GM23338 (cell line): ENCODE measurements at regions not wholly inside any gene's neighbourhood (a gene's known extent, or its start where the extent isn't known, plus 50 kb on each side); places are given as distances from the start of the nearest gene placed in this dataset.

Experiments
- ATAC-seq: fragments of 200-7000 bp; cut with Tn5 transposase; 3 replicates; pipeline ENCODE4 v1.9.1; 2020
- DNase-seq: peaks from one replicate; pipeline ENCODE4 v3.0.0-alpha.2; 2015; ENCODE audit warnings: low spot score
- H2AFZ ChIP-seq: fragments of 200-600 bp; sonication (generic); 2 replicates; pipeline ENCODE4 v1.8.0; 2016; ENCODE audit warnings: antibody characterized with exemption, mild to moderate bottlenecking, moderate library complexity
- H3F3A ChIP-seq: fragments of 200-600 bp; sonication (generic); replicated peaks from 2 replicates; pipeline ENCODE4 v1.8.0; 2017; ENCODE audit warnings: antibody characterized with exemption, mixed run types, low read depth
- H3K27ac ChIP-seq: fragments of 200-600 bp; sonication (generic); 2 replicates; pipeline ENCODE4 v1.6.1; 2016; ENCODE audit warnings: low read depth
- H3K27me3 ChIP-seq: fragments of 200-600 bp; sonication (generic); 2 replicates; pipeline ENCODE4 v1.8.0; 2016; ENCODE audit warnings: mild to moderate bottlenecking, mixed run types, moderate library complexity; ENCODE audit not compliant: insufficient read depth
- H3K36me3 ChIP-seq: fragments of 200-600 bp; sonication (generic); 2 replicates; pipeline ENCODE4 v1.8.0; 2016; ENCODE audit warnings: mild to moderate bottlenecking; ENCODE audit not compliant: insufficient read depth
- H3K4me1 ChIP-seq: fragments of 200-600 bp; sonication (generic); 2 replicates; pipeline ENCODE4 v1.8.0; 2016; ENCODE audit warnings: mild to moderate bottlenecking, moderate library complexity; ENCODE audit not compliant: insufficient read depth
- H3K4me2 ChIP-seq: fragments of 200-600 bp; sonication (generic); 2 replicates; pipeline ENCODE4 v1.7.1; 2017; ENCODE audit warnings: mixed run types
- H3K4me3 ChIP-seq: fragments of 200-600 bp; sonication (generic); 2 replicates; pipeline ENCODE4 v1.6.1; 2016; ENCODE audit warnings: mixed run types
- H3K79me2 ChIP-seq: fragments of 200-600 bp; sonication (generic); replicated peaks from 2 replicates; pipeline ENCODE4 v1.8.0; 2017; ENCODE audit warnings: mild to moderate bottlenecking; ENCODE audit not compliant: insufficient read depth
- H3K9me2 ChIP-seq: fragments of 200-600 bp; sonication (generic); 2 replicates; pipeline ENCODE4 v1.8.0; 2017; ENCODE audit not compliant: insufficient read depth
- H4K20me1 ChIP-seq: fragments of 200-600 bp; sonication (generic); replicated peaks from 2 replicates; pipeline ENCODE4 v1.8.0; 2017; ENCODE audit warnings: mild to moderate bottlenecking; ENCODE audit not compliant: insufficient read depth
- H3K27ac Mint-ChIP-seq: 2 replicates; pipeline ENCODE4 v1.8.0; 2020; ENCODE audit warnings: inconsistent platforms, mild to moderate bottlenecking, moderate library complexity, mixed read lengths
- H3K27me3 Mint-ChIP-seq: 3 replicates; pipeline ENCODE4 v1.8.0; 2022; ENCODE audit warnings: low read depth, mild to moderate bottlenecking, moderate library complexity, mixed read lengths, inconsistent platforms; ENCODE audit not compliant: insufficient read depth, poor library complexity
- H3K36me3 Mint-ChIP-seq: 3 replicates; pipeline ENCODE4 v1.8.0; 2021; ENCODE audit warnings: low read depth, mild to moderate bottlenecking, inconsistent platforms, moderate library complexity, mixed read lengths
- H3K4me1 Mint-ChIP-seq: 3 replicates; pipeline ENCODE4 v1.8.0; 2020; ENCODE audit warnings: mild to moderate bottlenecking, inconsistent platforms, mixed read lengths
- H3K4me3 Mint-ChIP-seq: 3 replicates; pipeline ENCODE4 v1.8.0; 2021; ENCODE audit warnings: moderate library complexity, mild to moderate bottlenecking, inconsistent platforms, mixed read lengths
- H3K9me3 Mint-ChIP-seq: 3 replicates; pipeline ENCODE4 v1.8.0; 2020; ENCODE audit warnings: moderate library complexity, mild to moderate bottlenecking, inconsistent platforms, mixed read lengths
- CREB1 ChIP-seq: fragments of 250-450 bp; sonication (Bioruptor Pico); IDR thresholded peaks from 2 replicates; pipeline ENCODE4 v1.5.0; 2020; ENCODE audit warnings: low read depth, mild to moderate bottlenecking, moderate library complexity
- CTCF ChIP-seq, 2 experiments: fragments of 200-600 bp in 1 of 2; sonication (generic) in 1 of 2; conservative IDR thresholded peaks; 2 replicates each; pipeline versions ENCODE4 v1.5.1 to v1.6.1; 2016 to 2017; ENCODE audit warnings: antibody characterized with exemption in 2 of 2, low read depth in 2 of 2, mild to moderate bottlenecking in 2 of 2, moderate library complexity in 1 of 2
- EZH2 ChIP-seq: fragments of 200-600 bp; sonication (generic); IDR thresholded peaks from one replicate; pipeline ENCODE4 v1.8.0; 2017; ENCODE audit warnings: antibody characterized with exemption, mild to moderate bottlenecking, low read depth; ENCODE audit not compliant: unreplicated experiment
- EZH2phosphoT487 ChIP-seq: fragments of 200-600 bp; sonication (generic); IDR thresholded peaks from one replicate; pipeline ENCODE4 v1.8.1; 2018; ENCODE audit warnings: antibody characterized with exemption; ENCODE audit not compliant: unreplicated experiment
- JUNB ChIP-seq: IDR thresholded peaks from one replicate; pipeline ENCODE4 v1.6.1; 2016; ENCODE audit warnings: antibody characterized with exemption; ENCODE audit not compliant: unreplicated experiment
- NANOG ChIP-seq: IDR thresholded peaks from 2 replicates; pipeline ENCODE4 v1.6.1; 2016; ENCODE audit warnings: antibody characterized with exemption, borderline replicate concordance
- POLR2AphosphoS5 ChIP-seq: IDR thresholded peaks from 2 replicates; pipeline ENCODE4 v1.6.1; 2016; ENCODE audit warnings: antibody characterized with exemption, low read depth
- REST ChIP-seq: IDR thresholded peaks from one replicate; pipeline ENCODE4 v1.6.1; 2018; ENCODE audit warnings: antibody characterized with exemption; ENCODE audit not compliant: unreplicated experiment
- STAT1 ChIP-seq: IDR thresholded peaks from one replicate; pipeline ENCODE4 v1.6.1; 2016; ENCODE audit warnings: antibody characterized with exemption; ENCODE audit not compliant: unreplicated experiment
- ZNF114 ChIP-seq: fragments of 250-450 bp; sonication (Bioruptor Pico); IDR thresholded peaks from 2 replicates; pipeline ENCODE4 v1.5.0; 2020; ENCODE audit warnings: mild to moderate bottlenecking, moderate library complexity
- ZNF331 ChIP-seq: fragments of 250-450 bp; sonication (Bioruptor Pico); IDR thresholded peaks from 2 replicates; pipeline ENCODE4 v1.5.0; 2020; ENCODE audit warnings: low read depth, mild to moderate bottlenecking, moderate library complexity
- ZNF462 ChIP-seq: fragments of 250-450 bp; sonication (Bioruptor Pico); IDR thresholded peaks from 2 replicates; pipeline ENCODE4 v1.5.0; 2020; ENCODE audit warnings: mild to moderate bottlenecking, moderate library complexity
- TF ChIP-seq, protein P1 (sequence below): IDR thresholded peaks from 2 replicates; pipeline ENCODE4 v1.6.1; 2016; ENCODE audit warnings: antibody characterized with exemption

DNA sequence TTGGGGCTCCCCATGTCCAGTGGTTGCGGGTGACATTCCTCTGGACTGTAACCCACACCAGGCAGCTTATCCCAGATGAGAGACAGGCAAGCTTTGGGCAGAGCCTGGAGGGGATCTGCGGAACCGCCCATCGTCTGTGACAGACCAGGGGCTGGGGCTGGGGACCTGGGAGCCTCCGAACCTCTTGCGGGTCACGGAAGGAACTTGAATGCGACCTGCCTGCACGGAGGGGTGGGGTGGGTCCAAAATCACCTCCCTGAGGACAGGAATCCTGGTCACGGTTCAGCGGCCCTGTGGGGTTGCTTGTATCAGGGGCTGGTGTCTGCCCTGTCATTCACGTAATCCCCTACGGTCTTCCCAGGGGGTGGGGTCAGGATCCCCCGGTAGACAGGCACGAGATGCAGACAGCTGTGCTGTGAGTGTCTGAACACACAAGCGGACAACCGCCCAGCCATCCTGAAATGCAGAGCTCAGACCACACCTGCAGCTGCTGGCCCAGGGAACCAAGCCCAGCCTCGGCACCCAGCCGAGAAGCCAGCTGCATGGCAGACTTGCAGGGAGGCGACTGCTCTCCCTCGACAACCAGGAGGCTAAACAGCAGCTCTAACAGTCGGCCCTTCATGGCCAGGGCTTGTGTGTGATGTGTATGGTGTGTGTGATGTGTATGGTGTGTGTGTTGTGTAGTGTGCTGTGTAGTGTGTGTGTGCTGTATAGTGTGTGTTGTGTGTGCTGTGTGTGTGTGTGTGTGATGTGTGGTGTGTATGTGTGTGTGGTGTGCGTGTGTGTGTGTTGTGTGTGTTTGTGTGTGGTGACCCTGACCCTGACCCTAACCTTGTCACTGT, 105.9 kb upstream of the ADRA2C start:
- ATAC-seq: no peak
- H3K27me3 Mint-ChIP-seq: peaks cover 13% of the 10 kb centered on the region

More for the DNA sequence above, 105.9 kb upstream of the ADRA2C start:
- H3K27ac ChIP-seq: no peak overlapping the region
- no peaks in the 10 kb centered on the region for H3K79me2 ChIP-seq
- no peaks in the 10 kb centered on the region for H3K27me3 ChIP-seq
- H3K9me2 ChIP-seq: no peaks in the 10 kb centered on the region
- no peaks in the 10 kb centered on the region for H3K4me1 ChIP-seq
- Mint-ChIP-seq H3K4me1 (peaks cover 27% of the 10 kb centered on the region), H3K9me3 (no peaks in the 10 kb centered on the region), H3K27ac (no peak overlapping the region), H3K4me3 (no peak overlapping the region), H3K36me3 (no peaks in the 10 kb centered on the region)
- H2AFZ ChIP-seq: no peak overlapping the region
- no peak overlapping the region for H3K4me2 ChIP-seq
- H3F3A ChIP-seq: no peaks in the 10 kb centered on the region
- TF ChIP-seq CTCF (conservative IDR thresholded peaks at IDR 0.05; ENCODE audit: low read depth in 2 of 2): no peak
- no peak for TF ChIP-seq REST
- TF ChIP-seq ZNF114: no peak
- TF ChIP-seq POLR2AphosphoS5: no peak
- no peak for TF ChIP-seq EZH2phosphoT487
- no peak for TF ChIP-seq ZNF331
- TF ChIP-seq ZNF462: no peak
- TF ChIP-seq, protein P1, sequence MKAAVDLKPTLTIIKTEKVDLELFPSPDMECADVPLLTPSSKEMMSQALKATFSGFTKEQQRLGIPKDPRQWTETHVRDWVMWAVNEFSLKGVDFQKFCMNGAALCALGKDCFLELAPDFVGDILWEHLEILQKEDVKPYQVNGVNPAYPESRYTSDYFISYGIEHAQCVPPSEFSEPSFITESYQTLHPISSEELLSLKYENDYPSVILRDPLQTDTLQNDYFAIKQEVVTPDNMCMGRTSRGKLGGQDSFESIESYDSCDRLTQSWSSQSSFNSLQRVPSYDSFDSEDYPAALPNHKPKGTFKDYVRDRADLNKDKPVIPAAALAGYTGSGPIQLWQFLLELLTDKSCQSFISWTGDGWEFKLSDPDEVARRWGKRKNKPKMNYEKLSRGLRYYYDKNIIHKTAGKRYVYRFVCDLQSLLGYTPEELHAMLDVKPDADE: no peak
- TF ChIP-seq CREB1: no peak
- no peak for TF ChIP-seq JUNB
- no peak for TF ChIP-seq NANOG
- TF ChIP-seq STAT1: no peak
- TF ChIP-seq EZH2: no peak
- H3K36me3 ChIP-seq: no peaks in the 10 kb centered on the region
- no peak overlapping the region for H3K4me3 ChIP-seq
- H4K20me1 ChIP-seq: no peaks in the 10 kb centered on the region
- DNase-seq: no peak
